ENCODE measurements at regions not wholly inside any gene's neighbourhood (a gene's known extent, or its start where the extent isn't known, plus 50 kb on each side); places are given as distances from the start of the nearest gene placed in this dataset.

DNA sequence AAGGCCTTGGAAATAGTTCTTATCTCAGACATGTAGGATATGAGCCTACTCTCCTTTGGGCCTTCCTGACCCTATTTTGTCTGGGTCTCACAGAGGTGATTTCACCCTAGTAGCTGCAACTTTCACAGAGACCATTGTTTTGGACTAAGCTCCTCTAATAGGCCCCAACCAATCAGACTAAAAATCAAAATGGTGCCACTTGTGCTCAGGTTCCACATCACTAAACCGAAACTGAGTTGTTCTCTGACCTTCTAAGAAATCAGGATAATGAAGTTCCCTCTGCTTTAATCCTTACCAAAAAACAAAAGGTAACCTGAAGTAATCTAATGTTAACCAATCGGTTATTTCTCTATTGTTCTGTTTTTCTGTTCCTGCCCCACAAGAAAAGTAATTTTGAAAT, 143.6 kb downstream of the CD24 start:
- peaks cover 3% of the 10 kb centered on the region for H3K27me3 ChIP-seq (ENCODE audit: low read depth)
- no peaks in the 10 kb centered on the region for H3K4me1 ChIP-seq
- H3K4me3 ChIP-seq = no peak overlapping the region
- TF ChIP-seq, protein P1, sequence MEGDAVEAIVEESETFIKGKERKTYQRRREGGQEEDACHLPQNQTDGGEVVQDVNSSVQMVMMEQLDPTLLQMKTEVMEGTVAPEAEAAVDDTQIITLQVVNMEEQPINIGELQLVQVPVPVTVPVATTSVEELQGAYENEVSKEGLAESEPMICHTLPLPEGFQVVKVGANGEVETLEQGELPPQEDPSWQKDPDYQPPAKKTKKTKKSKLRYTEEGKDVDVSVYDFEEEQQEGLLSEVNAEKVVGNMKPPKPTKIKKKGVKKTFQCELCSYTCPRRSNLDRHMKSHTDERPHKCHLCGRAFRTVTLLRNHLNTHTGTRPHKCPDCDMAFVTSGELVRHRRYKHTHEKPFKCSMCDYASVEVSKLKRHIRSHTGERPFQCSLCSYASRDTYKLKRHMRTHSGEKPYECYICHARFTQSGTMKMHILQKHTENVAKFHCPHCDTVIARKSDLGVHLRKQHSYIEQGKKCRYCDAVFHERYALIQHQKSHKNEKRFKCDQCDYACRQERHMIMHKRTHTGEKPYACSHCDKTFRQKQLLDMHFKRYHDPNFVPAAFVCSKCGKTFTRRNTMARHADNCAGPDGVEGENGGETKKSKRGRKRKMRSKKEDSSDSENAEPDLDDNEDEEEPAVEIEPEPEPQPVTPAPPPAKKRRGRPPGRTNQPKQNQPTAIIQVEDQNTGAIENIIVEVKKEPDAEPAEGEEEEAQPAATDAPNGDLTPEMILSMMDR (IDR thresholded peaks at IDR 0.05; ENCODE audit: borderline replicate concordance) = no peak
- no peak for DNase-seq
- peaks cover 17% of the 10 kb centered on the region for H3K9me3 ChIP-seq (replicated peaks)
- no peak overlapping the region for H3K27ac ChIP-seq (replicated peaks)
- H3K36me3 ChIP-seq = no peaks in the 10 kb centered on the region
- intact Hi-C loops (cut with micrococcal nuclease) = no loop called here

DNA sequence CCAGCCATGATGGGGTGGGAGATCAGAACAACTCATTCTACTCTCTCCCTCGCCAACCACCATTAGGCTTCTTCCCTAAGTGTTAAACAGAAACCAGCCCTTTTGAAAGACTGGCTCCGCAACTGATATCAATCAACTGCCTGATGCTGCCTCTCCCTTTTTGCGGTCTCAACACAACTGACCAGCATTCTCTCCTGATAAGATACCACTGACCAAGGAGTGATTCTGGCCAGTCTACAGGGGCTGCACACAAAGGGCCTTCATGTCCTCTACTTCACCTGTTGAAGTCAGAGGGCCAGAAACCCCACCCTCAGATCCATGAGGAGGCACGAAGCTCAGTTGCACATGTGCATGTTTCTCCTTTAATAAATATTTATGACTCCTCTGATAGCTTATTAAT, 145.1 kb downstream of the CD24 start:
- Histone ChIP-seq H3K9me3 (replicated peaks) (peaks cover 7% of the 10 kb centered on the region), H3K27me3 (ENCODE audit: low read depth) (peaks cover 3% of the 10 kb centered on the region), H3K36me3 (no peaks in the 10 kb centered on the region), H3K4me1 (no peaks in the 10 kb centered on the region), H3K27ac (replicated peaks) (no peak overlapping the region), H3K4me3 (no peak overlapping the region)
- intact Hi-C loops (cut with micrococcal nuclease) = no loop called here
- DNase-seq = no peak
- TF ChIP-seq, protein P1 (IDR thresholded peaks at IDR 0.05; ENCODE audit: borderline replicate concordance) = no peak

DNA sequence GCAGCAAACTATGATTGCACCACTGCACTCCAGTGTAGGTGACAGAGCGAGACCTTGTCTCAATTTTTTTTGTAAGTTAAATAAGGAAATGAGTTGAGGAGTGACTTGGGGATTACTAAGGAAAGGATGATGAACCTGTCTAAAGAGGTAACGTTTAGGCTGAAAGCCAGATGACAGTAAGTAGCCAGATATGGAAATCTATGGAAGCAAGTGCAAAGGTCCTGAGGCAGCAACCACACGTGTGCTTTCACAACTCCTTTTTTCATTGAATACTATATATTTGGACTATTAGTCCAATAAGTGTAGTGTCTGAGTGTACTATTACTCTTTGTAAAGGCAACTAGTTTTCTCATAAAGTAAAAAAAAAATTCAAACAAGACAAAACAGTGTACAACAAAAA, 147.4 kb downstream of the CD24 start:
- no peaks in the 10 kb centered on the region for H3K4me1 ChIP-seq
- peaks cover 7% of the 10 kb centered on the region for H3K9me3 ChIP-seq (replicated peaks)
- no peak for DNase-seq
- no peaks in the 10 kb centered on the region for H3K36me3 ChIP-seq
- TF ChIP-seq, protein P1 (IDR thresholded peaks at IDR 0.05; ENCODE audit: borderline replicate concordance) = no peak
- no peak overlapping the region for H3K27ac ChIP-seq (replicated peaks)
- intact Hi-C loops (cut with micrococcal nuclease) = no loop called here
- H3K4me3 ChIP-seq = no peak overlapping the region
- H3K27me3 ChIP-seq (ENCODE audit: low read depth) = peaks cover 18% of the 10 kb centered on the region

DNA sequence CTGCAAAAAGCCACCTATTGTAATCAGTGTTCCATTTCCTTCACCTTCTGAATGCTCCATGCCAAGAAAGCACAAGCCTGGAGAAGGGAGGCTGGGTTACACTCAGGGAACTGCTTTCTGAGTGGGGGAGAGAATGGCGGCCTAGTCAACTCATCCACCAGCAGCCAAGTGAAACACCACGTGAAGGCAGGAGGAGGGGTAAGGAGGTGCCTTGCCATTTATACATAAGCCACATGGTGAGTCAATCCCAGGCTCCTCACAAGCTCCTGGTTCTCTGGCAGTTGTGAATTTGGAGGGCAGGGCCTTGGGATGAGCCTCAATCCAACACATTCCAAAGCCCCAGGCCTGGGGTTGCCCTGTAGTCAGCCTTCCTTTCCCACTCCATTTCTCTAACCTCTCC, 149.4 kb downstream of the CD24 start:
- TF ChIP-seq, protein P1 (IDR thresholded peaks at IDR 0.05; ENCODE audit: borderline replicate concordance) = no peak
- intact Hi-C loops (cut with micrococcal nuclease) = no loop called here
- Histone ChIP-seq H3K27me3 (ENCODE audit: low read depth) (peaks cover 29% of the 10 kb centered on the region), H3K36me3 (no peaks in the 10 kb centered on the region), H3K4me3 (no peak overlapping the region), H3K9me3 (replicated peaks) (peaks cover 7% of the 10 kb centered on the region), H3K4me1 (no peaks in the 10 kb centered on the region), H3K27ac (replicated peaks) (no peak overlapping the region)
- DNase-seq = no peak

DNA sequence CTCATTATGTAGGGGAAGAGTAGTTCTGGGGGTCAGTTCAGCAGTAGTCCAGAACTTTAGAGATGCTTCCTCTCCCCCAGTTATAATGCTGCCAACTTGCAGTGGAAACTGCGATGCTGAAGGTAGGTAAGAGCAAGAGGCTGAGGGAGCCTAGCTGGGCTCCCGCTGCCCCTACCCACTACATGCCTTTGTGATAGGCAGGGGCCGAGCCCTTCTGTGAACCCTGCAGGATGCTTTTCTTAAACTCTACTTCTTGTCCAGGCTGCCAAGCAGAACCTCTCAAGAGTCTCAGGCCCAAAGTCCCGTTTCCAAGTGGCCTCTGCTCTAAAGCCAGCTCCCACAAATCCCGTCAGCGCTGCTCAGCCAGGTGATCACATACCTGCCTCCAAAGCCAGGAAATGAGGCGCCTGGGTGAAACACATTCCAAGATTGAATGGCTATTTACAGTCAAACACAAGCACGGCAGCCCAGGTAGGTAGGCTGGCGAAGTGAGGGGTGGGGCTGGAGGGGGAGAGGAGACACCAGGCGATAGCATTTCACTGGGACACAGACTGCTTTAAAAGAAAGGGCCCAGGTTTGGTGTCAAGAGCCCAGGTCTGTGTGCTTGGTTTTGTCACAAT, 150.7 kb downstream of the CD24 start:
- no peaks in the 10 kb centered on the region for H3K36me3 ChIP-seq
- intact Hi-C loops (cut with micrococcal nuclease) = no loop called here
- H3K4me3 ChIP-seq = no peak overlapping the region
- no peak for DNase-seq
- TF ChIP-seq, protein P1 (IDR thresholded peaks at IDR 0.05; ENCODE audit: borderline replicate concordance) = no peak
- no peak overlapping the region for H3K27ac ChIP-seq (replicated peaks)
- peaks cover 7% of the 10 kb centered on the region for H3K9me3 ChIP-seq (replicated peaks)
- H3K27me3 ChIP-seq (ENCODE audit: low read depth) = peaks cover 27% of the 10 kb centered on the region
- no peaks in the 10 kb centered on the region for H3K4me1 ChIP-seq

Data from left ventricle myocardium inferior (tissue), 1 donor.